Thyroid gland (tissue), 4 donors: ENCODE measurements at regions not wholly inside any gene's neighbourhood (a gene's known extent, or its start where the extent isn't known, plus 50 kb on each side); places are given as distances from the start of the nearest gene placed in this dataset.

Experiments used
- DNase-seq, 2 donors: peaks; one replicate each; pipeline ENCODE4 v3.0.0-alpha.2; 2019
- H3K27ac ChIP-seq, 3 donors: fragments of 200-600 bp; sonication (generic); 1 replicate in 2 of 3; 2 replicates in 1 of 3; pipeline ENCODE4 v1.5.1; 2016 to 2019; ENCODE audit warnings: mild to moderate bottlenecking in 1 of 3, moderate library complexity in 1 of 3
- H3K27me3 ChIP-seq: fragments of 200-600 bp; sonication (generic); one replicate; pipeline ENCODE4 v1.5.1; 2019
- H3K36me3 ChIP-seq, 2 donors: fragments of 200-600 bp; sonication (generic); one replicate each; pipeline ENCODE4 v1.5.1; 2016 to 2019
- H3K4me1 ChIP-seq, 2 donors: fragments of 200-600 bp; sonication (generic); one replicate each; pipeline ENCODE4 v1.5.1; 2017 to 2019
- H3K4me3 ChIP-seq, 3 donors: fragments of 200-600 bp; sonication (generic); replicated peaks in 1 of 3; 1 replicate in 2 of 3; 2 replicates in 1 of 3; pipeline ENCODE4 v1.5.1; 2016; ENCODE audit warnings: mild to moderate bottlenecking in 1 of 3
- H3K9me3 ChIP-seq: fragments of 200-600 bp; sonication (generic); one replicate; pipeline ENCODE4 v1.5.1; 2017
- POLR2A ChIP-seq, 2 donors: fragments of 450-650 bp; IDR thresholded peaks; one replicate each; pipeline ENCODE4 v1.6.1; 2017; ENCODE audit warnings: antibody characterized with exemption in 2 of 2, mild to moderate bottlenecking in 2 of 2, moderate library complexity in 1 of 2
- WGBS, 2 donors: methylation state at CpG; one replicate each; pipeline ENCODE4 v1.1.5; 2017; 5-methylcytosine and 5-hydroxymethylcytosine counted together
- intact Hi-C: fragments of 100-400 bp; cut with DNase I; formaldehyde crosslinking; loops from one replicate; pipeline ENCODE4 v1.15.1; 2023
- TF ChIP-seq, protein P1 (sequence below), 6 experiments: fragments of 200-600 bp in 3 of 6; fragments of 450-650 bp in 3 of 6; sonication (generic) in 3 of 6; IDR thresholded peaks; one replicate each; pipeline ENCODE4 v1.5.1; 2016 to 2019; ENCODE audit warnings: antibody characterized with exemption in 6 of 6, mild to moderate bottlenecking in 2 of 6, inconsistent platforms in 1 of 6, moderate library complexity in 1 of 6

DNA sequence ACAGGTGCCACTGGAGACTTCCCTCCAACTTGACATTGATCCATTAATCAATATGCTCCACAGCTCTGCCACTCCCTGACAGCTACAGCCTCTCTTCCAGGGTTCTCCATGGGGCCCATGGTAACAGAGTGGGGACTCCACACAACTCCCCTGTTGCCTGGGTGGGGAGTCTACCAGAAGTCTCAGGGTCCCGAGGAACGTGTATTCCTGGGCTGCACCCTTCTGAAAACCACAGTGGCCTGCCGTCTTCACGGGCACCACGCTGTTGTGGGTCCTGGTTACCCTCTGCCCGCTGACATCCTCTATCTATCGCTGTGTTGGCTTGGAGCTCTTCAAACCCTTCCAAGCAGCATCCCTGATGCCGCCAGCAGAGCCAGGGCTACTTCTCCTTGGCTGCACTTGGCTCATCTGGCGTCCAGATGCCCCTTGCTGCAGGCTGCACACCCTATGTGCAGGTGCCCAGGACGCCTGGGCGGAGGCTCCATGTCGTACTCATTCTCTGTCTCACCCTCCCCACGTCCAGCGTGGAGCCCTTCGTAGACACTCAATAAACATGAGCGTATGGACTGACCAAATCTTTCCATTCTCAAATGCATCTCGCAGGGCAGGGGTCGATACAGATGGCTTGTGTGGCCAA is 1341.8 kb downstream of the TBC1D22A start:
- no peak overlapping the region for H3K4me3 ChIP-seq
- intact Hi-C loops: no loop called here
- H3K27ac ChIP-seq: no peak overlapping the region
- no peaks in the 10 kb centered on the region for H3K36me3 ChIP-seq
- no peak for DNase-seq
- TF ChIP-seq, protein P1, sequence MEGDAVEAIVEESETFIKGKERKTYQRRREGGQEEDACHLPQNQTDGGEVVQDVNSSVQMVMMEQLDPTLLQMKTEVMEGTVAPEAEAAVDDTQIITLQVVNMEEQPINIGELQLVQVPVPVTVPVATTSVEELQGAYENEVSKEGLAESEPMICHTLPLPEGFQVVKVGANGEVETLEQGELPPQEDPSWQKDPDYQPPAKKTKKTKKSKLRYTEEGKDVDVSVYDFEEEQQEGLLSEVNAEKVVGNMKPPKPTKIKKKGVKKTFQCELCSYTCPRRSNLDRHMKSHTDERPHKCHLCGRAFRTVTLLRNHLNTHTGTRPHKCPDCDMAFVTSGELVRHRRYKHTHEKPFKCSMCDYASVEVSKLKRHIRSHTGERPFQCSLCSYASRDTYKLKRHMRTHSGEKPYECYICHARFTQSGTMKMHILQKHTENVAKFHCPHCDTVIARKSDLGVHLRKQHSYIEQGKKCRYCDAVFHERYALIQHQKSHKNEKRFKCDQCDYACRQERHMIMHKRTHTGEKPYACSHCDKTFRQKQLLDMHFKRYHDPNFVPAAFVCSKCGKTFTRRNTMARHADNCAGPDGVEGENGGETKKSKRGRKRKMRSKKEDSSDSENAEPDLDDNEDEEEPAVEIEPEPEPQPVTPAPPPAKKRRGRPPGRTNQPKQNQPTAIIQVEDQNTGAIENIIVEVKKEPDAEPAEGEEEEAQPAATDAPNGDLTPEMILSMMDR (IDR thresholded peaks at IDR 0.05): no peak
- no peak for TF ChIP-seq POLR2A (IDR thresholded peaks at IDR 0.05)
- no peaks in the 10 kb centered on the region for H3K9me3 ChIP-seq
- no peaks in the 10 kb centered on the region for H3K4me1 ChIP-seq
- 86 to 90% methylated on average over 18 of the region's 18 CpGs for WGBS, 2 donors
- H3K27me3 ChIP-seq: no peaks in the 10 kb centered on the region

DNA sequence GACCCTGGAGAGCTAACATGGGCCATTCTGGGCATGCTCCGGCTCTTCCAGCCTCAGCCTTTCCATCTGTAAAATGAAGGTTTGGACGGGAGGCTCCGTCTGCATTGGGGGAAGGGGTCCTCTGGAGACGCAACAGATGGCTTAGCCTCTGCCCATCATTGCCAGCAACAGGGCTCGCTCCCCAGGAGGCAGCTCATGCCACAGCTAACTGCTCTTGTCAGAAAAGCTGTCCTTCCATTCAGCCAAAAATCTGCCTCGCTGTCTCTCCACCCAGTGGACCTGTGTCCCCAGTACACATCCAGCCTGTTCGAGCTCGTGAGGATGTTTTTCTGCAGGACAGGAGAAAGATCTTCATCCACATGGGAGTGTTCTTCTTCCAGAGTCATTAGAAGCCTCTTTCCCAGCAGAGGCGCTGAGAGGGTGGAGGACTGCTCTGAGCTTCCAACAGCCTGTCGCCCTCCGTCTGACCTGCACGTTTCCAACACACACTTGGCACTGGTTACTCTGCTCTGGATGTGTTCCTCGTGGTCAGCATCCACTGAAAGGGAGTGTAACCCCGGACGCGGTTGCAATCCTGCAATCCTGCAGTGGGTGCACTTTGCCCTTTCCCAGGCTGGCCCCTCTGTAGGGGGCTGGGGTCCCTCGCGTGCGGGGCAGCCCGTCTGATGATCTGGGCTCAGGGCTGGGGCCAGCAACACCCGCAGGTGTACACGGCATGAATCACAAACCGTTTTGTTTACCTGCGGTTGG is 1340.9 kb downstream of the TBC1D22A start:
- DNase-seq: no peak
- intact Hi-C loops: no loop called here
- no peaks in the 10 kb centered on the region for H3K36me3 ChIP-seq
- TF ChIP-seq, protein P1 (IDR thresholded peaks at IDR 0.05): no peak
- TF ChIP-seq POLR2A (IDR thresholded peaks at IDR 0.05): no peak
- WGBS, 2 donors: 69 to 73% methylated on average over 24 of the region's 24 CpGs
- H3K27ac ChIP-seq: no peak overlapping the region
- H3K9me3 ChIP-seq: no peaks in the 10 kb centered on the region
- H3K4me1 ChIP-seq: no peaks in the 10 kb centered on the region
- H3K4me3 ChIP-seq: no peak overlapping the region
- no peaks in the 10 kb centered on the region for H3K27me3 ChIP-seq

DNA sequence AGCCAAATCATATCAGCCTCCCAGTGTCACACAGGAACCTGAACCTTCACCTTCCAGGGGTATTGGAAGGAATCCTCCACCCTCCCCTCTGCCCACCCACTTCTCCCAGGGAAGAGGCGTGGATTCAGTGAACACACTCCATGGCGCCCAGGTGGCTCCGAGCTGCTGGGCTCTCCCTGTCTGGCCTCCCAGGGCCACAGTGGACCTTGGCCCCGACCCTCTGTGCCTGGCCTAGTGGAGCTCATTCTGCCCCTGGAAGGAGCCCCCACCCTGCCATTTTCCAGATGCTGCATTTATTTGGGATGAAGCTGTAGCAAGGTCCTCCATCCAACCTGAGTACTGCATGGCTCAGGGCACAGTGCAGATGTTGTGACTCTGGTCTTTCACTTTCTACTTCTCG is 1340.1 kb downstream of the TBC1D22A start:
- no peak overlapping the region for H3K4me3 ChIP-seq
- H3K9me3 ChIP-seq: no peaks in the 10 kb centered on the region
- H3K4me1 ChIP-seq: no peaks in the 10 kb centered on the region
- no peak for DNase-seq
- 87% methylated on average over 4 to 5 of the region's 5 CpGs for WGBS, 2 donors
- no peaks in the 10 kb centered on the region for H3K27me3 ChIP-seq
- H3K36me3 ChIP-seq: no peaks in the 10 kb centered on the region
- intact Hi-C loops: no loop called here
- TF ChIP-seq, protein P1 (IDR thresholded peaks at IDR 0.05): no peak
- TF ChIP-seq POLR2A (IDR thresholded peaks at IDR 0.05): no peak
- no peak overlapping the region for H3K27ac ChIP-seq

DNA sequence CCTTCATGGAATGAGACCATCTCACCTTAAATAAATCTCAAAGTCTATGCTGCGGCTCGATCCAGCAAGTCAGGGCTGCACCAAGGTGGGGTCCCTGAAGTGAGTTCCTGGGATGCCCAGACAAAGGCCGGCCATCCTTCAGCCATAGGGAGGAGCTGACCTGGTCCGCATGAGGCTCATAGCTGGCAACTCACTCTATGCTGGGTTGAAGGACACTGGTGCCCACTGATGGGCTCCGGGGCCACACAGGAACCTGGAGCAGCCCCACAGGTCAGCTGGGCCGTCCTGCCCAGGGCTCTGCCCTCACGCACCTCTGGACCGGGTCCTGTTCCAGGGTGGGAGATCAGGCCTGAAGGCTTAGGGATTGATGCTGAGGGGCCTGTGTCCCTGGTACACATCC is 1339.3 kb downstream of the TBC1D22A start:
- no peak for DNase-seq
- no peaks in the 10 kb centered on the region for H3K9me3 ChIP-seq
- intact Hi-C loops: no loop called here
- H3K4me3 ChIP-seq: no peak overlapping the region
- H3K4me1 ChIP-seq: no peaks in the 10 kb centered on the region
- H3K36me3 ChIP-seq: no peaks in the 10 kb centered on the region
- H3K27me3 ChIP-seq: no peaks in the 10 kb centered on the region
- 96 to 100% methylated on average over 4 to 5 of the region's 8 CpGs for WGBS, 2 donors
- H3K27ac ChIP-seq: no peak overlapping the region
- TF ChIP-seq POLR2A (IDR thresholded peaks at IDR 0.05): no peak

DNA sequence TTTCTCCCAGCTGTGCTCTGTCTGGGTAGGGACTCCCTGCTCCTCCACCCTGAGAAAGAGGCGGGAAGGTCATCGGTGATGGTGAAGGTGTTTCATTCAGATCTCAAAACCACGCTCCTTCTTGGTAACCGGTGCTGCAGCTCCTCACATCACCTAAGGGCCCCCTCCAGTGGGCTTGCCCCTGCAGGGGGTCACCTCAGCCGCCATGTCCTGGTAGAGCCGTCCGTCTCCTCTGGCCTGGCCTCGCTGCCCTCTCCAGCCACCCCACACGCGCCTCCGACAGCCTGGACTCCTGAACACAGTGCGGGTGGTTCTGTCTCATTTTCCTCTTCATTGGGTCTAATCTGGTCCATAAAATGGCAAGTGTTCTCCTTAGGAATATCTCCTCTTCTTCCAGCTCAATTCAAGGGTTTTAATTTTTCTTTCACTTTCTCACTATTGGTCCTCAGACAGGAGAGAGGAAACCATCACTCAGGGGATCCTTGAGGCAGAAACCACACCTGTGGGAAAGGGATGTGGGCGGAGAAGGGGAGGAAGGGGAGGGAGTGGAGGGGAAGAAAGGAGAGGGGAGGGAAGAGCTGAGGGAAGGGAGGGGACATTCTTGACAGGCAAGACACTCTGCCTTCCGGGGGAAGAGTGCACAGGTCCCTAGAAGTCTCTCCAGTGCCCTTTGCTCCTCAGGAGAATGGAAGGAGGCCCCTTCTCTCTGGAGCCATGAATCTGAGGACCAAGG is 1338.4 kb downstream of the TBC1D22A start:
- Histone ChIP-seq H3K27ac (no peak overlapping the region), H3K4me1 (no peaks in the 10 kb centered on the region), H3K36me3 (no peaks in the 10 kb centered on the region), H3K9me3 (no peaks in the 10 kb centered on the region), H3K27me3 (no peaks in the 10 kb centered on the region), H3K4me3 (no peak overlapping the region)
- TF ChIP-seq POLR2A (IDR thresholded peaks at IDR 0.05): no peak
- TF ChIP-seq, protein P1 (IDR thresholded peaks at IDR 0.05): no peak
- 71 to 79% methylated on average over 13 to 14 of the region's 14 CpGs for WGBS, 2 donors
- DNase-seq: no peak
- intact Hi-C loops: no loop called here
